H1 (cell line): ENCODE measurements at regions not wholly inside any gene's neighbourhood (a gene's known extent, or its start where the extent isn't known, plus 50 kb on each side); places are given as distances from the start of the nearest gene placed in this dataset.

Experiments
- CTCF ChIA-PET: fragments of 300-600 bp; sonication (Branson Sonifier 250); formaldehyde crosslinking; loops from one replicate; lab custom pipeline; 2021; ENCODE audit not compliant: partially characterized antibody; lab: Charles Lee
- POLR2A ChIA-PET: fragments of 300-600 bp; sonication (Branson Sonifier 250); formaldehyde crosslinking; loops from one replicate; lab custom pipeline; 2021; ENCODE audit warnings: inconsistent platforms; ENCODE audit not compliant: partially characterized antibody; lab: Charles Lee
- DNase-seq, 2 experiments: peaks; one replicate each; pipeline versions ENCODE4 v3.0.0 to v3.0.0-alpha.2; 2010 to 2022; ENCODE audit warnings: low spot score in 2 of 2, low read depth in 1 of 2, mixed read lengths in 1 of 2
- FAIRE-seq: peaks from 2 replicates; lab custom pipeline; 2011; peaks lifted over from hg19 to GRCh38; lab: Jason Lieb, UNC
- H2AFZ ChIP-seq: 2 replicates; pipeline ENCODE4 v1.8.1; 2012; ENCODE audit warnings: low read length, inconsistent platforms
- H2AK5ac ChIP-seq: 2 replicates; pipeline ENCODE4 v1.6.1; 2013; ENCODE audit warnings: low read depth, low read length
- H2BK120ac ChIP-seq: replicated peaks from 2 replicates; pipeline ENCODE3; 2013; ENCODE audit warnings: low read depth, low read length, inconsistent platforms
- H2BK12ac ChIP-seq: 2 replicates; pipeline ENCODE4 v1.6.1; 2013; ENCODE audit warnings: low read depth, low read length
- H2BK15ac ChIP-seq: 2 replicates; pipeline ENCODE4 v1.6.1; 2013; ENCODE audit warnings: low read length
- H2BK20ac ChIP-seq: 2 replicates; pipeline ENCODE4 v1.6.1; 2013; ENCODE audit warnings: low read length
- H2BK5ac ChIP-seq: 2 replicates; pipeline ENCODE4 v1.6.1; 2013; ENCODE audit warnings: low read depth, low read length
- H3K14ac ChIP-seq: 2 replicates; pipeline ENCODE4 v1.6.1; 2013; ENCODE audit warnings: inconsistent platforms; ENCODE audit not compliant: insufficient read length
- H3K18ac ChIP-seq: 2 replicates; pipeline ENCODE4 v1.6.1; 2013; ENCODE audit warnings: low read length; ENCODE audit errors: extremely low read depth
- H3K23ac ChIP-seq: 2 replicates; pipeline ENCODE4 v1.6.1; 2013; ENCODE audit warnings: inconsistent platforms; ENCODE audit not compliant: insufficient read length
- H3K23me2 ChIP-seq: 2 replicates; pipeline ENCODE4 v1.6.1; 2013; ENCODE audit warnings: low read depth, low read length
- H3K27ac ChIP-seq: 2 replicates; pipeline ENCODE4 v1.6.1; 2011; ENCODE audit warnings: low read depth, low read length, inconsistent platforms
- H3K27me3 ChIP-seq, 4 experiments: replicated peaks in 1 of 4; 1 replicate in 1 of 4; 2 replicates in 3 of 4; pipeline versions ENCODE4 v1.6.1 to v1.8.1; 2011 to 2013; ENCODE audit warnings: low read length in 3 of 4, mild to moderate bottlenecking in 3 of 4, inconsistent platforms in 2 of 4, mixed read lengths in 2 of 4, moderate library complexity in 1 of 4; ENCODE audit not compliant: control insufficient read depth in 3 of 4, insufficient read depth in 3 of 4; ENCODE audit errors: extremely low read depth in 1 of 4
- H3K36me3 ChIP-seq, 4 experiments: 2 replicates each; pipeline versions ENCODE4 v1.6.1 to v1.8.1; 2011 to 2013; ENCODE audit warnings: mild to moderate bottlenecking in 4 of 4, low read length in 3 of 4, moderate library complexity in 2 of 4, control low read depth in 1 of 4, inconsistent platforms in 1 of 4; ENCODE audit not compliant: insufficient read depth in 4 of 4, control insufficient read depth in 2 of 4
- H3K4ac ChIP-seq: replicated peaks from 2 replicates; pipeline ENCODE3; 2013; ENCODE audit warnings: low read length, low read depth, mixed read lengths, inconsistent platforms; ENCODE audit not compliant: insufficient read length
- H3K4me1 ChIP-seq, 4 experiments: replicated peaks in 1 of 4; 1 replicate in 1 of 4; 2 replicates in 3 of 4; pipeline versions ENCODE4 v1.6.1 to v1.8.1; 2011 to 2013; ENCODE audit warnings: low read length in 3 of 4, inconsistent platforms in 2 of 4, mixed read lengths in 1 of 4; ENCODE audit not compliant: insufficient read depth in 4 of 4, control insufficient read depth in 3 of 4
- H3K4me2 ChIP-seq, 2 experiments: 2 replicates each; pipeline versions ENCODE4 v1.6.1 to v1.8.1; 2011 to 2013; ENCODE audit warnings: low read depth in 2 of 2, low read length in 2 of 2, control low read depth in 1 of 2, inconsistent platforms in 1 of 2, mild to moderate bottlenecking in 1 of 2; ENCODE audit not compliant: insufficient read depth in 1 of 2
- H3K4me3 ChIP-seq, 4 experiments: fragments of 200-600, 300-600 bp in 1 of 4; sonication (generic), shearing (Covaris generic), sonication (Bioruptor Twin) in 1 of 4; 2 replicates each; pipeline versions ENCODE4 v1.5.1 to v1.8.1; 2011 to 2016; ENCODE audit warnings: low read length in 4 of 4, low read depth in 3 of 4, control low read depth in 2 of 4, inconsistent platforms in 2 of 4, mild to moderate bottlenecking in 2 of 4, mixed read lengths in 1 of 4, moderate library complexity in 1 of 4; ENCODE audit not compliant: insufficient read depth in 2 of 4; ENCODE audit errors: extremely low read depth in 1 of 4
- H3K56ac ChIP-seq: replicated peaks from 2 replicates; pipeline ENCODE3; 2013; ENCODE audit warnings: low read depth, mild to moderate bottlenecking, mixed read lengths, low read length, inconsistent platforms; ENCODE audit not compliant: insufficient read length
- H3K79me1 ChIP-seq: 2 replicates; pipeline ENCODE4 v1.6.1; 2013; ENCODE audit warnings: low read depth, low read length, control low read depth
- H3K79me2 ChIP-seq, 2 experiments: 2 replicates each; pipeline versions ENCODE4 v1.6.1 to v1.8.1; 2012 to 2013; ENCODE audit warnings: low read length in 2 of 2, mild to moderate bottlenecking in 2 of 2, inconsistent platforms in 1 of 2; ENCODE audit not compliant: insufficient read depth in 2 of 2, control insufficient read depth in 1 of 2
- H3K9ac ChIP-seq, 4 experiments: replicated peaks in 1 of 4; 1 replicate in 1 of 4; 2 replicates in 3 of 4; pipeline versions ENCODE4 v1.6.1 to v1.8.1; 2011 to 2013; ENCODE audit warnings: low read depth in 3 of 4, low read length in 3 of 4, control low read depth in 2 of 4, mild to moderate bottlenecking in 2 of 4, moderate library complexity in 2 of 4, inconsistent platforms in 1 of 4; ENCODE audit errors: extremely low read depth in 1 of 4
- H3K9me3 ChIP-seq, 2 experiments: 2 replicates each; pipeline versions ENCODE4 v1.6.1 to v1.8.1; 2012 to 2013; ENCODE audit warnings: mild to moderate bottlenecking in 2 of 2, moderate library complexity in 2 of 2, control low read depth in 1 of 2, inconsistent platforms in 1 of 2, low read depth in 1 of 2, low read length in 1 of 2, mixed read lengths in 1 of 2; ENCODE audit not compliant: insufficient read depth in 2 of 2
- H4K20me1 ChIP-seq, 2 experiments: replicated peaks in 1 of 2; 2 replicates each; pipeline versions ENCODE3 to v1.8.1; 2011 to 2013; ENCODE audit warnings: inconsistent platforms in 2 of 2, low read length in 2 of 2, mild to moderate bottlenecking in 1 of 2; ENCODE audit not compliant: insufficient read depth in 2 of 2, control insufficient read depth in 1 of 2
- H4K5ac ChIP-seq: 2 replicates; pipeline ENCODE4 v1.6.1; 2013; ENCODE audit warnings: low read length, low read depth, mixed read lengths, inconsistent platforms; ENCODE audit not compliant: insufficient read length
- H4K8ac ChIP-seq: 2 replicates; pipeline ENCODE4 v1.8.0; 2013; ENCODE audit warnings: mild to moderate bottlenecking, moderate library complexity, low read length, inconsistent platforms; ENCODE audit not compliant: insufficient read depth; ENCODE audit errors: extremely low read depth
- H4K91ac ChIP-seq: replicated peaks from 2 replicates; pipeline ENCODE3; 2013; ENCODE audit warnings: low read length, mixed read lengths, inconsistent platforms; ENCODE audit not compliant: insufficient read length
- BCL11A ChIP-seq, 2 experiments: IDR thresholded peaks; one replicate each; pipeline ENCODE4 v1.6.1; 2011; ENCODE audit warnings: low read depth in 2 of 2, low read length in 2 of 2, mild to moderate bottlenecking in 2 of 2
- CREB1 ChIP-seq: IDR thresholded peaks from 2 replicates; pipeline ENCODE4 v1.6.1; 2012; ENCODE audit warnings: inconsistent platforms
- EZH2 ChIP-seq: fragments of 200-600 bp; sonication (generic); IDR thresholded peaks from 2 replicates; pipeline ENCODE4 v1.7.1; 2012; ENCODE audit warnings: low read depth, mild to moderate bottlenecking, moderate library complexity, low read length, inconsistent platforms; ENCODE audit not compliant: severe bottlenecking
- FOSL1 ChIP-seq: IDR thresholded peaks from 2 replicates; pipeline ENCODE4 v1.6.1; 2011; ENCODE audit warnings: mild to moderate bottlenecking, low read depth, low read length, moderate library complexity; ENCODE audit not compliant: insufficient read depth
- GABPA ChIP-seq: IDR thresholded peaks from 2 replicates; pipeline ENCODE4 v1.6.1; 2011; ENCODE audit warnings: mild to moderate bottlenecking, low read length, moderate library complexity, borderline replicate concordance; ENCODE audit not compliant: insufficient read depth
- KDM5A ChIP-seq: fragments of 200-600 bp; IDR thresholded peaks from 2 replicates; pipeline ENCODE4 v1.7.1; 2012; ENCODE audit warnings: mild to moderate bottlenecking, low read length, inconsistent platforms, mixed read lengths
- RXRA ChIP-seq: IDR thresholded peaks from 2 replicates; pipeline ENCODE4 v1.6.1; 2011; ENCODE audit warnings: low read depth, mild to moderate bottlenecking, low read length, moderate library complexity; ENCODE audit not compliant: insufficient read depth
- SIN3A ChIP-seq, 2 experiments: IDR thresholded peaks in 1 of 2; conservative IDR thresholded peaks in 1 of 2; 2 replicates each; pipeline ENCODE4 v1.6.1; 2011 to 2012; ENCODE audit warnings: low read length in 2 of 2, improper control_type of control experiment in 1 of 2, low read depth in 1 of 2, mild to moderate bottlenecking in 1 of 2
- SP1 ChIP-seq: IDR thresholded peaks from 2 replicates; pipeline ENCODE4 v1.6.1; 2011; ENCODE audit warnings: low read depth, low read length
- TBP ChIP-seq: IDR thresholded peaks from 2 replicates; pipeline ENCODE4 v1.6.1; 2011; ENCODE audit warnings: low read depth, low read length, improper control_type of control experiment
- YY1 ChIP-seq: IDR thresholded peaks from 2 replicates; pipeline ENCODE4 v1.6.1; 2011; ENCODE audit warnings: low read depth, mild to moderate bottlenecking, low read length
- ZNF274 ChIP-seq: IDR thresholded peaks from 2 replicates; pipeline ENCODE4 v1.7.0; 2012; ENCODE audit warnings: low read length, borderline replicate concordance; ENCODE audit errors: extremely low read depth
- WGBS, 2 experiments: shearing (Covaris generic) in 1 of 2; methylation state at CpG; one replicate each; pipeline versions ENCODE4 v1.1.6 to v1.1.7; 2013 to 2015; ENCODE audit warnings: low lambda C conversion rate in 2 of 2, mixed read lengths in 2 of 2, inconsistent platforms in 1 of 2, low coverage in 1 of 2, missing lambda C conversion rate in 1 of 2; ENCODE audit not compliant: insufficient replicate concordance in 2 of 2, insufficient coverage in 1 of 2, insufficient read length in 1 of 2; ENCODE audit errors: extremely low coverage in 1 of 2, missing lambda C conversion rate in 1 of 2; 5-methylcytosine and 5-hydroxymethylcytosine counted together

DNA sequence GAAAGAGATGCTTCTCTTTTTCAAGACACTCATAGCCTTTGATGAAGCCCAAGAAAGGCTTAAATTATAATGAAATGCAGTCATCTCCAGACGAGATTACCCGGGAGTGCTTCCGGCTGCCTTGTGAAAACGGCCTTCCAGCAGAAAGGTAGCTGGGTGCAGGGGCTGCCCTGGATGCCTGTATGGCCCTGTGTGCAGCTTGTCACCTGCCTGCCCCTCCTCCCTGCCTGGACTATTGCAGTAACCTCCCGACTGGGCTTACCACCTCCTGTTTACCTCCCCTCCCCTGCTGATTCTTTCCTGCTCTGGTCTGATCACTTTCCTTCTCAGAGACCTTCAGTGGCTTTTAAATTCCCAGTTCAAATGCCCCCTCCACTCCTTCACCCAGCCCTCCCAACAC lies 126.4 kb upstream of the SYT13 start:
- peak overlapping the region; percentile 61 to 70 for H3K4me2 ChIP-seq
- no peak for TF ChIP-seq TBP
- no peak for TF ChIP-seq RXRA
- no peak for TF ChIP-seq CREB1
- TF ChIP-seq SP1, result no peak
- TF ChIP-seq YY1, result no peak
- no peak for TF ChIP-seq ZNF274
- no peak for TF ChIP-seq KDM5A
- no peak for TF ChIP-seq SIN3A (conservative IDR thresholded peaks at IDR 0.05 in 1 of 2, IDR thresholded peaks at IDR 0.05 in 1 of 2; ENCODE audit: low read depth in 1 of 2, low read length in 2 of 2)
- TF ChIP-seq GABPA, result no peak
- TF ChIP-seq BCL11A (IDR thresholded peaks at IDR 0.05; ENCODE audit: low read depth in 2 of 2, low read length in 2 of 2), result no peak
- no peak for TF ChIP-seq EZH2
- TF ChIP-seq FOSL1, result no peak

More for the DNA sequence above, 126.4 kb upstream of the SYT13 start:
- no peak overlapping the region for H3K56ac ChIP-seq
- 0 out of 2 replicates have a peak overlapping the region, but pooled peaks have one; percentile 15 for H2AFZ ChIP-seq
- H3K4me1 ChIP-seq, result peaks cover 18 to 29% (median 22%) of the 10 kb centered on the region in 4 experiments
- H4K20me1 ChIP-seq, result no peaks in the 10 kb centered on the region
- no peak overlapping the region for H4K5ac ChIP-seq
- H3K14ac ChIP-seq, result no peak overlapping the region
- no peak overlapping the region for H4K8ac ChIP-seq
- H2BK20ac ChIP-seq, result 0 out of 2 replicates have a peak overlapping the region, but pooled peaks have one; percentile 72
- H3K79me1 ChIP-seq, result no peaks in the 10 kb centered on the region
- ChIA-PET CTCF (interaction anchor here (0.8 to 2.5 kb wide), 9 partner anchors 9 to 359 kb away, joined by 3 to 7 read pairs (median 4); no protein-coding TSS in a partner anchor), POLR2A (interaction anchor here (1.2 to 2.1 kb wide), 2 partner anchors 8 kb away, joined by 3 to 5 read pairs; no protein-coding TSS in a partner anchor)
- H3K36me3 ChIP-seq, result no peaks in the 10 kb centered on the region
- no peaks in the 10 kb centered on the region for H3K79me2 ChIP-seq
- no peak overlapping the region for H3K23ac ChIP-seq
- H3K23me2 ChIP-seq, result peaks cover 6% of the 10 kb centered on the region; the same call in 1 of the 2 replicates
- WGBS, 2 experiments, result 55% methylated on average over 5 of the region's 5 CpGs; no CpG with 5 or more reads in 1 of the 2 experiments
- H3K18ac ChIP-seq, result peak overlapping the region; percentile 73; the same call in 1 of the 2 replicates
- H3K9me3 ChIP-seq, result no peaks in the 10 kb centered on the region
- FAIRE-seq (no peak), DNase-seq (peak in 1 of 2 experiments; percentile 51)
- peak overlapping the region; percentile 83; the same call in 1 of the 2 replicates for H2BK5ac ChIP-seq
- H2AK5ac ChIP-seq, result peak overlapping the region; percentile 28; the same call in 1 of the 2 replicates
- H3K27ac ChIP-seq, result no peak overlapping the region
- peak overlapping the region in 1 of 4 experiments; percentile 40; a peak in 2 of 8 replicates for H3K4me3 ChIP-seq
- H2BK120ac ChIP-seq, result no peak overlapping the region
- no peak overlapping the region for H3K4ac ChIP-seq
- H2BK12ac ChIP-seq, result peak overlapping the region; percentile 68; the same call in 1 of the 2 replicates
- no peak overlapping the region for H3K9ac ChIP-seq
- 0 out of 2 replicates have a peak overlapping the region, but pooled peaks have one; percentile 61 for H2BK15ac ChIP-seq
- no peaks in the 10 kb centered on the region for H3K27me3 ChIP-seq
- peak overlapping the region; percentile 63 for H4K91ac ChIP-seq
